ENCODE measurements at regions not wholly inside any gene's neighbourhood (a gene's known extent, or its start where the extent isn't known, plus 50 kb on each side); places are given as distances from the start of the nearest gene placed in this dataset.
A peak's percentile ranks its signal among the peaks of the same experiment; 100 is the strongest.
"Not testable (repeated sequence)": the region's sequence is repeated elsewhere in the genome, so short reads cannot be mapped to it uniquely, and the experiment has no call there.

DNA sequence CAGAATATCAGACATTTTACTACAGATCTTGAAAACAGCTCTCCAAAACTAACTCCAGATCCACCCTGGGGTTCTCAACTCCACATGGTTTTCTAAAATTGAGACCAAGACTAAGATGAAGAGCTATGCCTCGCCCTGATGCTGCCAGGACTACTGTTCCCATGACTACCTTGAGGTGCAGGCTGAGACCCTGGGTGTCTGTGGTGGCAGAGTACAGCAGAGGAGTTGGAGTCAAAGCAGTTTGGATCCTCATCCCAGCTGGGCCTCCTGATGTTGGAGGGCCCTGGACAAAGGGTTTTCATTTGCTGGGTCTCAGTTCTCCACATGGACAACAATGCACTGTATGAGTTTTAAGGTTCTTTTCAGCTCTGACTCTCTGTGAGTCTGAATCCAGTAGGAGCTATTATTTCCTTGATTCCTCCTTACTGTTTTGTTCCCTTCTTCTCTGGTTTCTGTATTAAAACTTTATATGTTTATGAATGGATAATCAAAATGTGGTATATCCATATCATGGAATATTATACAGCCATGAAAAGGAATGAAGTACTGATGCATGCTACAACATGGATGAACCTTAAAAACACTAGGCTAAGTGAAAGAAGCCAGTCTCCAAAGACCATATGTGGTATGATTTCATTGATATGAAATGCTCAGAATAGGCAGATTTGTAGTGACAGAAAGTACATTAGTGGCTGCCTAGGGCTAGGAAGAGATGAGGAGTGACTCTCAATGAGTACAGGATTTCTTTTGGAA, 93.0 kb downstream of the CPN2 start:
- TF ChIP-seq POLR2A (IDR thresholded peaks at IDR 0.05; ENCODE audit: low read depth, low read length), result no peak
- no peak for FAIRE-seq
- no peak for DNase-seq (ENCODE audit: insufficient read length, low spot score)

DNA sequence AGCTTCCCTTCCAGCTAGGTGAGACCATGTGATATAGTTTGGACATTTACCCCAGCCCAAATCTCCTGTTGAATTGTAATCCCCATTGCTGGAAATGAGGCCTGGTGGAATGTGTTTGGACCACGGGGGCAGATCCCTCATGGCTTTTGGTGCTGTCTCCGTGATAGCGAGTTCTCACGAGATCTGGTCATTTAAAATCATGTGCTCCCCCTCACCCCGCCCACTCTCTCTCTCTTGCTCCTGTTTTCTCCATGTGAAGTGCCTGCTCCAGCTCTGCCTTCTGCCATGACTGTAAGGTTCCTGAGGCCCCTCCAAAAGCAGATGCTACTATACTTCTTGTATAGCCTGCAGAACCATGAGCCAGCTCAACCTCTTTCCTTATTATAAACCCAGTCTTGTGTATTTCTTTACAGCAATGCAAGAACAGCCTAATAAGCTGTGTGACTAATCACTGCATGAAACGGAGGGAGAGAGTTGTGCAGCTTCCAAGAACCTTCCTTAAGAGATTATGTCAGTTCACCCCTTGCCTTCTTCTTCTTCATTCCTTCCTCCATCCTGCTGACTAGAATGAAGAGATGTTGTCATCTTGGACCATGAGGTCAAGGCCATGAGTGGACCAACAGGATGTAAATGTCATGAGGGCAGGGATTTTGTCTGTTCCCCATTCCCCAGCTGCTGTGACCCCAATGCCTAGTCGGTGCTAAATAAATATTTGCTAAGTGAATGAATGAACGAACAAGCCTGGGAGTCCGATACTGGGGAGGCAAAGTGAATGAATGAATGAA, 91.0 kb downstream of the CPN2 start:
- no peak for FAIRE-seq
- TF ChIP-seq POLR2A (IDR thresholded peaks at IDR 0.05; ENCODE audit: low read depth, low read length), result no peak
- DNase-seq (ENCODE audit: insufficient read length, low spot score), result no peak

DNA sequence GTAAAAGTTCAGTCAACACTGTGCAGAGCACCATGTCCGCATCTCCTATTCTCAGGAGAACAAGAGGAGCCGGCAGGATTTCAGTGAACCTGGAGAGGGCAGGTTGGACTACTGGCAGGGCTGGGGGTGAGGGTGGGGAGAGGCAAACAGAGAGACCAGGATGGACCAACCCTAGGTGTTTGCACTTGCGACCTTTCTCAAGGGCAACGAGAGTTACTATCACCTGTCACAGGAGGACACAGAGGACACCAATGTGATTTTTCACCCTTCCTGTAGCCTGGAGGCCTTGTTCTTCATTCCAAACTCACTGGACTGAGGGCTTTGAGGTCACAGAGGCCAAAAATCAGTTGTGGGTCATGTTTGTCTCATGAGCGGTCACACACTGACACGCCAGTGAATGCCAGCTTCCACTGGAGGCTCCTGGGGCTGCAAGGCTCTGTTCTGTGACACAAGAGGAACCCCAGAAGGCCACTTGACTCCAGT, 89.5 kb downstream of the CPN2 start:
- no peak for FAIRE-seq

DNA sequence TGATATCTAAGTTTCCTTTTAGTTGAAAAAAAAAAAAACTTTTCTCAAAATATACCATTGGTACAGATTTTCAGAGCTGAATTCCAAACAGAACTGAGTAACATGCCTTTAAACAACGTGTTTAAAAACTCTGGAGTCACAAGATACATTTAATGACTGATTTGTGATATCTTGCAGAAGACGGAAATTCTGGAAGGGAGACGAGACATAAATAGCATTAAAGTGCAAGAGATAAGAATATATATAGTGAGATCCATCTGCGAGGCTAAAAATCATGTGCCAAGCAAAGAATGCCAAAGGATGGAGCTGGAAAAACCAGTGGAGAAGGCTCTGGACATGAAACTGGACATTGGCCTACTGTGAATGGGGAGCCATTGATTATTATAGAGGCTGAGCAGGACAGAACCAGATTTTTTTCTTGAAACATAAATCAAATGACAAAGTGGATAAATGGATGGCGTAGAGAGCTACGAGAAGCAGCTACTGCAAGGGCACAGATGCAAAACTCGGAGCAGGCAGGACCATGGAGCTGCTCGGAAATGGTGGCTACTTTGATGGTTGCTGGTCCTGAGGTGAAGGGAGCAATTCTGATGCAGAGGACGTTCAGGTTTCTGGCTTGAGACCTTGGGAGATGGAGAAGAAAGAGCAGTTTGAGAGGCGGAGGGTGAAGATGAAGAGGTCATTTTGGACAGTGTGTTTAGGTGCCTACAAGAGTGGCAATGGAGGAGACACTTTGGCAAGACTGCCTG, 88.8 kb downstream of the CPN2 start:
- DNase-seq (ENCODE audit: insufficient read length, low spot score) (no peak), FAIRE-seq (no peak)
- no peak for TF ChIP-seq POLR2A (IDR thresholded peaks at IDR 0.05; ENCODE audit: low read depth, low read length)

More for the DNA sequence above, 89.5 kb downstream of the CPN2 start:
- no peak for DNase-seq (ENCODE audit: insufficient read length, low spot score)
- TF ChIP-seq POLR2A (IDR thresholded peaks at IDR 0.05; ENCODE audit: low read depth, low read length), result no peak

DNA sequence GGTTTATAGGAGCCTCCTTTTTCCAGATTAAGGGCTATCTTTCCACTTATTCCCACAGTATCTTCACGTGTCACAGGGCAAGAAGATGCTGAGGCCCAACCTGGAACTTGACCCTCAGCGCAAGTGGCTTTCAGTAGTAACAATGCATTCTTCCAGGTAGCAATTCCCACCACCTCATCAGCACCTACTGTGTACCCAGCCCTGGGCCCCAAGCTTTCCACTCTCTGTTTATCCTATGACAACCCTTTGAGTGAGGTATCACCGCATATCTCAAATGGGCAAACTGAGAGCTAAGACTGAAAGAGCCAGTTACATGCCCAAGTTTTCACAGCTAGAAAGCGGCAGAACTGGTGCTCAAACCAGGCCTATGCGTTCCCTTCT, 88.2 kb downstream of the CPN2 start:
- TF ChIP-seq POLR2A (IDR thresholded peaks at IDR 0.05; ENCODE audit: low read depth, low read length), result no peak
- DNase-seq (ENCODE audit: insufficient read length, low spot score) (no peak), FAIRE-seq (no peak)

DNA sequence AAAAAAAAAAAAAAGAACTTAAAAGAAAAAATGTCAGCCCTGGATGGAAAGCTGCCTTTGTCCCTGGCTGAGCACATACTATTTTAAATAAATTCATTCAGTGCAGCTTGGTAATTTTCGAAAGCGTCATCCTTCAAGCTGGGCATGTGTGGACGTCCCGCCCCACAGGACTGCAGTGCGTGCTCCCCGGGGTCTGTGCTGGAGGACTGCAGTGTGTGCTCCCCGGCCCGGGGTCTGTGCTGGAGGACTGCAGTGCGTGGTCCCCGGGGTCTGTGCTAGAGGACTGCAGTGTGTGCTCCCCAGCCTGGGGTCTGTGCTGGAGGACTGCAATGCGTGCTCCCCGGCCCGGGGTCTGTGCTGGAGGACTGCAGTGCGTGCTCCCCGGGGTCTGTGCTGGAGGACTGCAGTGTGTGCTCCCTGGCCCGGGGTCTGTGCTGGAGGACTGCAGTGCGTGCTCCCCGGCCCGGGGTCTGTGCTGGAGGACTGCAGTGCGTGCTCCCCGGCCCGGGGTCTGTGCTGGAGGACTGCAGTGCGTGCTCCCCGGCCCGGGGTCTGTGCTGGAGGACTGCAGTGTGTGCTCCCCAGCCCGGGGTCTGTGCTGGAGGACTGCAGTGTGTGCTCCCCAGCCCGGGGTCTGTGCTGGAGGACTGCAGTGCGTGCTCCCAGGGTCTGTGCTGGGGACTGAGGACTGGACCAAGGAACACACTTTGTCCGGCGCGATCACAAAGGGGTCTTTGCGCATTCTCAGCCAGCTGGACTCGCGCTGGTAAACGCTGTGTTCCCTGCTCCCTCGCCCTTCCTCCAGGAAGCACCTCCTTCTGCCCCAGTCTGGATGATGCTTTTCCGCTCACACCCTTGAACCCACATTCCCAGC, 86.3 kb downstream of the CPN2 start:
- not testable (repeated sequence) for FAIRE-seq

DNA sequence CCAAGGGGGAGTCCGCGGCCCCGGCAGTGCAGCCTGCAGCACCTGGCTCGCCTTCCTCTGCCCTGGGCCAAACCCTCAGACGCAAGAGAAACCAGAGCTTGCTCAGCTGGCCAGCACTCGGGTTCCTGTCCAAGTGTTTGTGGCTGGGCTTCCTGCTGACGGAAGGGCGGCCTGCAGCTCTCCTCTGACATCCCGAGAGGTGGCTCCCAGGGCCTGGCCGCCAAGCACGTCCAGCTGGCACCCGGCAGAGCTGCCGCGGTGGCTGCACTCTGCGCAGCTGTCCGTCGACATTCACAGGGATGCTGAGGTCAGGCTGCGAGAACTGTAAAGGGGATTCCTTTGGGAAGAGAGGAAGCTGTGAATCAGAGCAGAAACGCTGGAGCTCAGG, 85.6 kb downstream of the CPN2 start:
- FAIRE-seq (peak; percentile 55), DNase-seq (ENCODE audit: insufficient read length, low spot score) (peak; percentile 81)

More for the DNA sequence above, 86.3 kb downstream of the CPN2 start:
- DNase-seq (ENCODE audit: insufficient read length, low spot score), result not testable (repeated sequence)

DNA sequence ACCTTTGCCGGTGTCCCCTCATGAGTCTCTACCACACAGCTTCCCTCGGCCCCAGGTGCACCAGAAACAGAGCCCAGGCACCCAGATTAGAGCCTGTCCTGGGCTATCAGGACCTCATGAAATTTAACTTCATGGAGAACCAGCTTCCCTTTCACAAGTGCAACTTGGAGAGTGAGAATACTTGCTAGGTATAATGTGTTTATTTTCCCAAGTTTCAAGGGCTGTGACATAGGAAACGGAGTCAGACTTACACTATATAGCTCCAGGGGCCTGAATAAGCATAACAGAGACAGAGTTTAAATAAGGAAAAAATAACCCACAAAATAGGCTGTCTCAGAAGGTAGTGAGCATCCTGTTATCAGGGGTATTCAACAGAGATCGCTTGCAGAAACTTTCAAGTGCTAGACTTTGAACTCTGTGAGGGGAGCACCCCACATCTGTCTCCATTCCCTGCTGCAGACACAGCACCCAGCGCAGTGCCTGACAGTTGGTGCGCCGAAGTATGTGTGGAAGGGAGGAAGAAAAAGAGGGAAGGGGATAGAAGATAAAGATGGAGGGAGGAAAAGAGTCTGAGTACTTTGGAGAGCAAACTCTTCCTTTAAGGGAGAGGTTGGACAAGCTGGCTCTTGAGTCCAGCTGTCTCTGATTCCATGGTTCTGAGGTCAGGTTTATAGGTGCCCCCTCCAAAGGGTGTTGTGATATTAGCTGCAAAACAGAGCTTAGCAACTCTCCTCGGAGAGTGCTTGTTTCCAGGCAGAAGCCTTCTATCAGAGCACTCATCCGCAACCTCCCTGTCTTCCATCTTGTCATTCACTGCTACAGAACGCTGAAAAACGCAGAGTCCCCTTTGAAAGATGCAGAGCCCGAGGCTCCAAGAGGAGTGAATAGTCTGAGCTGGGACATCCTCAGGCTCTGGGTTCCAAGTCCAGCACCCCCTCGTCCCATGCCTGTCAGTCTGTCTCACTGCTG, 84.8 kb downstream of the CPN2 start:
- TF ChIP-seq POLR2A (IDR thresholded peaks at IDR 0.05; ENCODE audit: low read depth, low read length), result no peak
- DNase-seq (ENCODE audit: insufficient read length, low spot score) (no peak), FAIRE-seq (no peak)

More for the DNA sequence above, 85.6 kb downstream of the CPN2 start:
- TF ChIP-seq POLR2A (IDR thresholded peaks at IDR 0.05; ENCODE audit: low read depth, low read length), result peak; percentile 21; the same call in 1 of the 2 replicates

DNA sequence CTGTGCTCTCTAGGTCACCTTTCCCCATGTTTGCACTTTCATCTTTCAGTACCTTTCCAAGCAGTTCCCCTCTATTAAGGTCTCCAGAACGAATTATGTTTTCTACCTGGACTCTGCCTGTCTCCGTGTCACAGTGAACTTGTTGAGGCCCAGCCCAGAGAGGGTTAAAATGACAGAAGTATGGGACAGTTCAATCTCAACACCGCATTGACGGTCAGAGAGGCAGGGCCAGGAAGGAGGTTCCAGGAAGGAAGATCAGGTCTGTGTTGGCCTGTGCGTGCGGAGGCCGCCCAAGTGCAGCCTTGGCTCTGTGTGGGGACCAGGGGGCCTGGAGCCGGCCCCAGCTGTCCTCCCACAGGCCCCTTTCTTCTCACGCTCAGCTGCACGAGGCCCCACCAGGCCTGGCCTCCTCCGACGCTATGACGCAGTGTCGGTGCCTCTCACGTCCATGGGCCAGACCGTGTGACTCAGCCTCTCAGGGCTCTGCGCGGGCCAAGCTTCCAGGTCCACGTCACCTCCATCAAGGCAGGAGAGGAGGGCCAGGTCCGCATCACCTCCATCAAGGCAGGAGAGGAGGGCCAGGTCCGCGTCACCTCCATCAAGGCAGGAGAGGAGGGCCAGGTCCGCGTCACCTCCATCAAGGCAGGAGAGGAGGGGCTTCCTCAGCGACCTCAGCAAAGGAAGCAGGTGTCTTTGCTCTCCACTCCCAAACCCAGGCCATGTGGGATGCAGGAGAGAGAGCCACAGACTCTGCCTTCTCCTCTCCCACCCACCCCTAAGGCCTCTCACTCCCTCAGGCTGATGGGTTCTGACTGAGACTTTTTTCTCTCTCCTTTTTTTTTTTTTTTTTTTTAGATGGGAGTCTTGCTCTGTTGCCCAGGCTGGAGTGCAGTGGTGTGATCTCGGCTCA, 83.1 kb downstream of the CPN2 start:
- DNase-seq (ENCODE audit: insufficient read length, low spot score) (no peak), FAIRE-seq (no peak)
- no peak for TF ChIP-seq POLR2A (IDR thresholded peaks at IDR 0.05; ENCODE audit: low read depth, low read length)

DNA sequence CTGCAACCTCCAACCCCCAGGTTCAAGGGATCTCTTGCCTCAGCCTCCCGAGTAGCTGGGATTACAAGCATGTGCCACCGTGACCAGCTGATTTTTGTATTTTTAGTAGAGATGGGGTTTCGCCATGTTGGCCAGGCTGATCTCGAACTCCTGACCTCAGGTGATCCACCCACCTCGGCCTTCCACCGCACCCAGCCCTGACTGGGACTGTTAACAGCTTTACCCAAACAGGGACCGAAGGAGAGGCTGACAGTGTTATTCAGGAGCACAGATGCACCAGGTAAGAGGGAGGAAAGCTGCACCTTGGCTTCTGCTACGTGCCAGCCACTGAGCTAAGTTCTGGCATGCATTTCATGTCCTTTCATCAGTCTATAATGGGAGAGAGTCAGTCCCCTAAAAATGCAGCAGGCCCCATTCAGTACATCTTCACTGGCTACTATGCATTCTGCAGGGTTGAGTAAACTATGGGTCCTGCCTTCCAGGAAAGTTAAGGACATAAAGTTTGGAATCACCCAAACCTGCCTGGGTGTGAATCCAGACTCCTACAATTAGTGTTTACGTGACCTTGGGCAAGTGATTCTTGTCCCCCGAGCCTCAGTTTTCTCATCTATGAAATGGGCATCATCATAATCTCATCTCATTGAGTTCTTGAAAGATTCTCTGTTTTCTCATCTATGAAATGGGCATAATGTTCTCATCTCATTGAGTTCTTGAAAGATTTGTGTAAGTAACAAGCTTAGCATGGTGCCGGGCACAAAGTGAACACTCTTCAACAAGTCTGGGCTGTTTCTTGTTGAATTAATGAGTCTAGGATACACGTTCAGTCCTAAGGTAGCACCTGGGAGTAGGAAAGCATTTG, 82.2 kb downstream of the CPN2 start:
- FAIRE-seq, result no peak
- TF ChIP-seq POLR2A (IDR thresholded peaks at IDR 0.05; ENCODE audit: low read depth, low read length), result no peak
- DNase-seq (ENCODE audit: insufficient read length, low spot score), result no peak
